IPS-11a (cell line): ENCODE measurements at regions not wholly inside any gene's neighbourhood (a gene's known extent, or its start where the extent isn't known, plus 50 kb on each side); places are given as distances from the start of the nearest gene placed in this dataset.
"Not testable (repeated sequence)": the region's sequence is repeated elsewhere in the genome, so short reads cannot be mapped to it uniquely, and the experiment has no call there.

Experiments used
- H3K4me3 ChIP-seq: one replicate; pipeline ENCODE4 v1.5.1; 2013; ENCODE audit warnings: low read depth, low read length, control low read depth

GRCh38 chr16:85269165-85269564, 156.9 kb upstream of the CIBAR2 start:
- H3K4me3 ChIP-seq: no peak overlapping the region

DNA sequence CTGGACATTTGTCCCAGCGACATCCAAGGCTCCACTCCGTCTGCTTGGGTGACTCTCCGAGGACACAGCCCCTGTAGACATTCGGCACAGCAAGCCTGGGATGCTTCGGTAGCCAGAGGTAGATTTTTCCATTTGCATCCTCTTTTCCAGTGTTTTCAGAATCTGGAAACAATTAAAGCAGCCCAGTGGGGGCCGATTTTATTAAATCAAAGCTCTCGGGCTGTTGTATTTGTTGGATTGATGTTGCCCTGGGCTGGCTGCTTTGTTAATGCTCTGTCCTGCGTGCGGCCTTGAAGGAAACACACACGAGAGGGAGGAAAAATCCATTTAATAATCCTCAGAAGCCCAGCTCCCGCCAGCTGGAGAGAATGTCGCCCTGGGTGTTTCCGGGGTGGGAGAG, 158.1 kb upstream of the CIBAR2 start:
- H3K4me3 ChIP-seq: no peak overlapping the region

- no peak overlapping the region for H3K4me3 ChIP-seq
These were observed 158.9 kb upstream of the CIBAR2 start for GRCh38 chr16:85271198-85271597.

- no peak overlapping the region for H3K4me3 ChIP-seq
These were observed 161.0 kb upstream of the CIBAR2 start for GRCh38 chr16:85273293-85273692.

DNA sequence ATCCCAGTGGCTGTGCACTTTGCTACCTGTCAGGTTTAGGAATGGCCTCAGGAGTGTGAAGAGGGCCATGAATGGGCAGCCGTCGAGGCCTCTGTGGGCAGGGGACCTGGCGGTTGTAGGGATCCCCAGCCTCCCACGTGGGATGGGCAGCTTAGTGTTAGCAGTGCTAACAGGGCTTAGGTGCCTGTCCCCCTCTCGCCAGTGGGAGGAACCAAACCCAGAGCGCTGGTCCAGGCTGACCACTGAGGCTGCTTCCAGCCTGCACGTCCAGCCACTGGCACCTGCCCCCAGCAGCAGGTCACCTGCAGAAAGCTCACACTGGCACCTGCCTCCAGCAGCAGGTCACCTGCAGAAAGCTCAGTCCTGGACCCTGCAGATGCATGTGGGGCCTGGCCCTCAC, 162.2 kb upstream of the CIBAR2 start:
- H3K4me3 ChIP-seq: no peak overlapping the region

DNA sequence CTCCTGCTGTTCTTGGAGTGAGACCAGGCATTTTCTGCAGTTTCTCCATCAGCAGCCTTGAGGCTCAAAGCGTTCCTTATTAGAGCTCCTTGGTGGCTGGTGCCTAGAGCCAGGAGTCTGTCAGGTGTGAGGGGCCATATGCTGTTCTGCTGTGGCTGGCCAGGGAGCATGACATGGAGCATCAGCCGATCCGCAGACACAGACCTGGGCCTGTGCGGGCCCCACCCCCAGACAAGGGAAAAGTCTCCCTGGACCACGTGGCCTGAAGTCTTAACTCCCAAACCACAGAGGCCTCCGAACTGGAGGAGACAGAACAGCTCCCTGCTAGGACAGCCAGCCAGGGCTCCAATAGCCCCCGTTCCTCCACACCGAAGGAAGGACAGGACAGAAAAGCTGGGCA, 162.7 kb upstream of the CIBAR2 start:
- no peak overlapping the region for H3K4me3 ChIP-seq

GRCh38 chr16:85275533-85276249, 163.4 kb upstream of the CIBAR2 start:
- no peak overlapping the region for H3K4me3 ChIP-seq

- no peak overlapping the region for H3K4me3 ChIP-seq
These were observed 164.0 kb upstream of the CIBAR2 start for GRCh38 chr16:85276258-85276657.

- no peak overlapping the region for H3K4me3 ChIP-seq
These were observed 164.4 kb upstream of the CIBAR2 start for GRCh38 chr16:85276721-85277120.

- H3K4me3 ChIP-seq: no peak overlapping the region
These were observed 166.6 kb upstream of the CIBAR2 start for GRCh38 chr16:85278839-85279238.

DNA sequence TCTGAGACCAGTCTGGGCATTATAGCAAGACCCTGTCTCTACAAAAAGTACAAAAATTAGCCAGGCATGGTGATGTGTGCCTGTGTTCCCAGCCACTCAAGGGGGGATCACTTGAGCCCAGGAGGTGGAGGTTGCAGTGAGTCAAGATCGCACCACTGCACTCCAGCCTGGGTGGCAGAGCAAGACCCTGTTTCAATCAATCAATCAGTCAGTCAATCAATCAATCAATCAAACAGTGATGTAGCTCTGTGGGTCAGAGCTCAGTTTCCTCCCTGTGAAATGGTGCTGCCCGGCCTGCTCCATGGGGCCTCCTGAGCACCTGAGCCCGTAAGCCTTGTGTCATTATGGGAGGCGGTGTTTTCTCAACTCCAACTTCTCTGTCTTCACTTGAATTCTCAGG, 167.1 kb upstream of the CIBAR2 start:
- H3K4me3 ChIP-seq: no peak overlapping the region

DNA sequence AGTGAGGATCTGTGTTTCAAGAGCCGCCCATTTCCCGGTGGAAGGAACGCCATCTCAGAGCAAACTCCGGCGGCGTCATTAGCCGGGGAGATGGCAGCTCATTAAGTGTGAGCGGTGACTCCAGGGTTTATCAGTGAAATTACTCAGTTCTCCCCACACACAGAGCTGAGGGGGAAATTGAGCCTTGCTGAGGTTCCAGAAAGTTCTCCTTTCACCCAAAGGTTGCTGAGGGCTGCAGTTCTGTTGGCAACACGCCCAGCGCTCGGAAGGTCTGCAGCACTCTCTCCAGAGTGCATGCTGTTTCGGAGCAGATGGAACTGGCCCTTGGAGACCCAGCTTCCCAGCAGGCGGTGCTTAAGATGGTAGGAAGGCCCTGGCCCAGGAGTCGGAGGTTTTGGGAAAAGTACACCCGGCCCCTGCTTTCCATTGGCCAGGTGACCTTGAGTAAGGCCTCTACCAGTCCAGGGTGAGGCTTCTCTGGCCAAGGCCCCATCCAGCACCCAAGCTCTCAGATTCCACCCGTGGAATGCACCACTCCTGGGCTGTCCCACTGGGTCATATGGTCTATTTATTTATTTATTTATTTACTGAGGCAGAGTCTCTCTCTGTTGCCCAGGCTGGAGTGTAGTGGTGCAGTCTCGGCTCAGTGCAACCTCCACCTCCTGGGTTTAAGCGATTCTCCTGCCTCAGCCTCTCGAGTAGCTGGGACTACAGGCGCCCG, 167.7 kb upstream of the CIBAR2 start:
- H3K4me3 ChIP-seq: no peak overlapping the region

DNA sequence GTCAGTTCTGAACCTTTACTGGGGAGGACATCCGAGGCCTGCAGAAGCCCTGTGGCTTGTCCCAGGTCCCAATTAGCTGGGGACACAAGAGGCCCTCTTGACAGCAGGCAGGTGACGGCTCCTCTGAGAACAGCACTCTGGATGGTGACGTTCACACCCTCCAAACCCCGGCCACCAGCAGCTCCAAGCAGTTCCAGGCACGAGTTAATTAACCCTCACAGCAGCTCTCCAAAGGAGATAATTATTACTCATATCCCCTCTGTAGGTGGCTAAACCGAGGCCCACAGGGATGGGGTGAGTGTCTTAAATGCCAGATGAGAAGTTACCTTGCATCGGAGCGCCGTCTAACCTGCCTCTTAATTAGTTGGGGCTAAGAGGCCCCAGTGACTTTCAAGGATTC, 168.9 kb upstream of the CIBAR2 start:
- no peak overlapping the region for H3K4me3 ChIP-seq

DNA sequence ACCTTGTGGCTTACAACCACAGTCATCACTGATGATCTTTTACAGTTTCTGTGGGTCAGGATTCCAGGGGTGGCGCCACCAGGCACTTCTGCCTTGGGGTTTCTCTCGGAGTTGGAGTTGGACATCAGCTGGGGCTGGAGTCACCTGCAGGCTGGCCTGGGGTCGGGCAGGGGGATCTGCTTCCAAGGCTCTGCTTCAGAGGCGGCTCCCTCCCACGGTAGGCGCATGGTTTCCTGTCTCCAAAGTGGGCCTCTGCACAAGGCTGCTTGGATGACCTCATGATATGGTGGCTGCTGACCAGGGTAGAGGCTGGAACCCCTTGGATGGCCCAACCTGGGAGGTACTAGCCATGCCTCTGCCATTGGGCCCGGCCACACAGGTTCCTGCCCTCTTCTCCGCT, 170.6 kb upstream of the CIBAR2 start:
- no peak overlapping the region for H3K4me3 ChIP-seq

- no peak overlapping the region for H3K4me3 ChIP-seq
These were observed 171.2 kb upstream of the CIBAR2 start for GRCh38 chr16:85283305-85284050.

DNA sequence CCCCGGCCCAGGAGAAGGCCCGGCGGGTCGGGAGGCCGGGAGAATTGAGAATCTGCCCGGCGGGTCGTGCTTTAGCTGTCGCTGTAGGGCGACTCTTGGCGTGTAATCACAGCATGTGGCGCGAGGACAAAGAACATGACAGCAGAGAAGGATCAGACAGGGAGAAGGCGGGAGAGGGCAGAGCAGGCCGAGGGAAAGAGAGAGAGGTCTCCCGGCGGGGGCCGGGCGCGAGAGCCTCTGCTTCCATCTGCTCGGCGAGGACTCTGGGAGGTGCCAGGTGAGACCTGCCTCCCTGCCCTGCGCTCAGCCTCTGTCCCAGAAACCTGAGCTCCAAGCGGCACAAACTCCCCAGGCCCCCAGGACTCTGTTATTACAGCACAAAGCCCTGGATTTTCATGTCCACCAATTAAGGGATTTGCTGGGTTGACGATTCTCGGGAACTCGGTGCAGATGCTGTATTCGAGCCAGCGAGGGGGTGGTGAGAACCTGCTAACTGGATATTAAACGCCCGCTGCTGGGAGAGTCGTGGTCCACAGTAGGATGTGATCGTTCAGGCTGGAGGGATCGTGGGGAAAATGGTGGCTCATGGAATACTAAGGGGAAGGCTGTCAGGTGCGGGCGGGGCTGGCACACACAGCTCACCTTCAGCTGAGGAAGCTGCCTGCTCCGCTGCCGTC, 172.0 kb upstream of the CIBAR2 start:
- no peak overlapping the region for H3K4me3 ChIP-seq

- H3K4me3 ChIP-seq: no peak overlapping the region
These were observed 173.4 kb upstream of the CIBAR2 start for GRCh38 chr16:85285681-85286065.

GRCh38 chr16:85286066-85286831, 174.0 kb upstream of the CIBAR2 start:
- H3K4me3 ChIP-seq: no peak overlapping the region

- H3K4me3 ChIP-seq: no peak overlapping the region
These were observed 174.9 kb upstream of the CIBAR2 start for GRCh38 chr16:85286951-85287814.

GRCh38 chr16:85287815-85288109, 175.5 kb upstream of the CIBAR2 start:
- not testable (repeated sequence) for H3K4me3 ChIP-seq
